GM12878 (cell line): ENCODE measurements at regions not wholly inside any gene's neighbourhood (a gene's known extent, or its start where the extent isn't known, plus 50 kb on each side); places are given as distances from the start of the nearest gene placed in this dataset.

Experiments
- ATAC-seq: fragments of 200-7000 bp; cut with Tn5 transposase; 3 replicates; pipeline ENCODE4 v1.9.1; 2020; ENCODE audit warnings: mild to moderate bottlenecking, moderate library complexity
- BruUV-seq: library from RNA; stranded (reverse); fragments of 400-500 nt; replicated peaks from 2 replicates; lab custom pipeline; 2021; lab: Mats Ljungman, UMichigan
- CTCF ChIA-PET: fragments of 300-600 bp; sonication (Branson Sonifier 250); formaldehyde crosslinking; extraction: SDS; loops from one replicate; lab custom pipeline; 2021; ENCODE audit warnings: inconsistent platforms; lab: Yijun Ruan, JAX
- POLR2A ChIA-PET: fragments of 350-600 bp; formaldehyde crosslinking; extraction: SDS; loops from one replicate; lab custom pipeline; 2021; ENCODE audit warnings: inconsistent platforms; lab: Charles Lee
- RAD21 ChIA-PET: fragments of 300-600 bp; sonication (Branson Sonifier 250); formaldehyde crosslinking; loops from one replicate; lab custom pipeline; 2023; ENCODE audit warnings: antibody characterized with exemption; ENCODE audit not compliant: unreplicated experiment; lab: Charles Lee
- SMC1A ChIA-PET: fragments of 300-600 bp; sonication (Branson Sonifier 250); formaldehyde crosslinking; loops from one replicate; lab custom pipeline; 2023; ENCODE audit not compliant: unreplicated experiment, uncharacterized antibody; lab: Charles Lee
- DNase-seq: peaks from one replicate; pipeline ENCODE4 v3.0.0-alpha.2; 2011; ENCODE audit warnings: low read depth, low spot score
- FAIRE-seq: peaks from 3 replicates; lab custom pipeline; 2011; peaks lifted over from hg19 to GRCh38; lab: Jason Lieb, UNC
- H2AFZ ChIP-seq: 2 replicates; pipeline ENCODE4 v1.6.0; 2011; ENCODE audit warnings: low read depth, low read length, control low read depth; ENCODE audit not compliant: control insufficient read depth
- H3K27ac ChIP-seq: 2 replicates; pipeline ENCODE4 v1.5.1; 2011; ENCODE audit warnings: control low read depth; ENCODE audit not compliant: control insufficient read depth, insufficient read depth
- H3K27me3 ChIP-seq, 2 experiments: replicated peaks in 1 of 2; 2 replicates each; pipeline versions ENCODE4 v1.6.0 to v1.6.1; 2011; ENCODE audit warnings: low read length in 1 of 2; ENCODE audit not compliant: control insufficient read depth in 2 of 2, insufficient read depth in 2 of 2
- H3K36me3 ChIP-seq, 2 experiments: 2 replicates each; pipeline ENCODE4 v1.5.1; 2011; ENCODE audit warnings: low read length in 1 of 2; ENCODE audit not compliant: control insufficient read depth in 2 of 2, insufficient read depth in 2 of 2
- H3K4me1 ChIP-seq: 2 replicates; pipeline ENCODE4 v1.6.1; 2011; ENCODE audit warnings: mild to moderate bottlenecking, low read length, moderate library complexity, mixed read lengths; ENCODE audit not compliant: control insufficient read depth, insufficient read depth
- H3K4me2 ChIP-seq: 2 replicates; pipeline ENCODE4 v1.6.0; 2011; ENCODE audit warnings: control low read depth; ENCODE audit not compliant: control insufficient read depth, insufficient read depth
- H3K4me3 ChIP-seq: fragments of 200-600 bp; sonication (generic); 2 replicates; pipeline ENCODE4 v1.5.1; 2016
- H3K79me2 ChIP-seq: 2 replicates; pipeline ENCODE4 v1.6.0; 2011; ENCODE audit warnings: low read length; ENCODE audit not compliant: control insufficient read depth, insufficient read depth
- H3K9ac ChIP-seq: 2 replicates; pipeline ENCODE4 v1.8.0; 2011; ENCODE audit warnings: low read length, control low read depth, mixed read lengths; ENCODE audit not compliant: control insufficient read depth, insufficient read depth
- H3K9me3 ChIP-seq: replicated peaks from 3 replicates; pipeline ENCODE4 v1.5.1; 2011; ENCODE audit warnings: mild to moderate bottlenecking, low read length; ENCODE audit not compliant: control insufficient read depth, insufficient read depth
- H4K20me1 ChIP-seq: 2 replicates; pipeline ENCODE4 v1.6.0; 2011; ENCODE audit not compliant: control insufficient read depth, insufficient read depth
- CEBPB ChIP-seq, 2 experiments: fragments of 150-350 bp in 1 of 2; IDR thresholded peaks; 2 replicates each; pipeline ENCODE4 v1.6.1; 2012 to 2014; ENCODE audit warnings: low read depth in 2 of 2, low read length in 2 of 2, borderline replicate concordance in 1 of 2, inconsistent platforms in 1 of 2
- CHD1 ChIP-seq: IDR thresholded peaks from 2 replicates; pipeline ENCODE4 v1.6.1; 2012; ENCODE audit warnings: low read depth, low read length, improper control_type of control experiment
- WGBS: methylation state at CpG from one replicate; pipeline ENCODE4 v1.1.6; 2016; ENCODE audit warnings: low lambda C conversion rate; ENCODE audit not compliant: insufficient replicate concordance, insufficient coverage; ENCODE audit errors: missing lambda C conversion rate; 5-methylcytosine and 5-hydroxymethylcytosine counted together
- in situ Hi-C: fragments of 300-500 bp; cut with MboI; formaldehyde crosslinking; loops from 9 replicates; pipeline ENCODE4 v1.14.3; 2018; ENCODE audit warnings: mixed read lengths
- intact Hi-C: fragments of 100-400 bp; cut with micrococcal nuclease; formaldehyde crosslinking; loops from one replicate; pipeline ENCODE4 v1.14.2; 2022; ENCODE audit not compliant: unreplicated experiment
- TF ChIP-seq, protein P1 (sequence below): fragments of 150-350 bp; IDR thresholded peaks from 2 replicates; pipeline ENCODE4 v1.6.1; 2016; ENCODE audit warnings: low read depth, low read length
- TF ChIP-seq, protein P2 (sequence below): IDR thresholded peaks from 2 replicates; pipeline ENCODE4 v1.6.1; 2011; ENCODE audit warnings: borderline replicate concordance, low read depth, mild to moderate bottlenecking, moderate library complexity, low read length; ENCODE audit not compliant: insufficient read depth, poor library complexity, severe bottlenecking

GRCh38 chrX:147738265-147738664 is 173.5 kb upstream of the FMR1 start:
- no peak for ATAC-seq

More at GRCh38 chrX:147738265-147738664, 173.5 kb upstream of the FMR1 start:
- Histone ChIP-seq H3K27me3 (no peaks in the 10 kb centered on the region), H3K4me1 (no peaks in the 10 kb centered on the region), H3K79me2 (no peaks in the 10 kb centered on the region), H3K4me2 (no peak overlapping the region), H3K4me3 (no peak overlapping the region), H4K20me1 (no peaks in the 10 kb centered on the region), H3K9ac (no peak overlapping the region), H3K27ac (no peak overlapping the region), H3K36me3 (no peaks in the 10 kb centered on the region), H3K9me3 (no peaks in the 10 kb centered on the region), H2AFZ (no peak overlapping the region)
- FAIRE-seq, result no peak
- in situ Hi-C loops, result no loop called here
- no peak for TF ChIP-seq CHD1
- TF ChIP-seq, protein P1, sequence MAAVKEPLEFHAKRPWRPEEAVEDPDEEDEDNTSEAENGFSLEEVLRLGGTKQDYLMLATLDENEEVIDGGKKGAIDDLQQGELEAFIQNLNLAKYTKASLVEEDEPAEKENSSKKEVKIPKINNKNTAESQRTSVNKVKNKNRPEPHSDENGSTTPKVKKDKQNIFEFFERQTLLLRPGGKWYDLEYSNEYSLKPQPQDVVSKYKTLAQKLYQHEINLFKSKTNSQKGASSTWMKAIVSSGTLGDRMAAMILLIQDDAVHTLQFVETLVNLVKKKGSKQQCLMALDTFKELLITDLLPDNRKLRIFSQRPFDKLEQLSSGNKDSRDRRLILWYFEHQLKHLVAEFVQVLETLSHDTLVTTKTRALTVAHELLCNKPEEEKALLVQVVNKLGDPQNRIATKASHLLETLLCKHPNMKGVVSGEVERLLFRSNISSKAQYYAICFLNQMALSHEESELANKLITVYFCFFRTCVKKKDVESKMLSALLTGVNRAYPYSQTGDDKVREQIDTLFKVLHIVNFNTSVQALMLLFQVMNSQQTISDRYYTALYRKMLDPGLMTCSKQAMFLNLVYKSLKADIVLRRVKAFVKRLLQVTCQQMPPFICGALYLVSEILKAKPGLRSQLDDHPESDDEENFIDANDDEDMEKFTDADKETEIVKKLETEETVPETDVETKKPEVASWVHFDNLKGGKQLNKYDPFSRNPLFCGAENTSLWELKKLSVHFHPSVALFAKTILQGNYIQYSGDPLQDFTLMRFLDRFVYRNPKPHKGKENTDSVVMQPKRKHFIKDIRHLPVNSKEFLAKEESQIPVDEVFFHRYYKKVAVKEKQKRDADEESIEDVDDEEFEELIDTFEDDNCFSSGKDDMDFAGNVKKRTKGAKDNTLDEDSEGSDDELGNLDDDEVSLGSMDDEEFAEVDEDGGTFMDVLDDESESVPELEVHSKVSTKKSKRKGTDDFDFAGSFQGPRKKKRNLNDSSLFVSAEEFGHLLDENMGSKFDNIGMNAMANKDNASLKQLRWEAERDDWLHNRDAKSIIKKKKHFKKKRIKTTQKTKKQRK, result no peak
- TF ChIP-seq CEBPB (IDR thresholded peaks at IDR 0.05; ENCODE audit: borderline replicate concordance in 1 of 2, low read depth in 2 of 2, low read length in 2 of 2), result no peak
- TF ChIP-seq, protein P2, sequence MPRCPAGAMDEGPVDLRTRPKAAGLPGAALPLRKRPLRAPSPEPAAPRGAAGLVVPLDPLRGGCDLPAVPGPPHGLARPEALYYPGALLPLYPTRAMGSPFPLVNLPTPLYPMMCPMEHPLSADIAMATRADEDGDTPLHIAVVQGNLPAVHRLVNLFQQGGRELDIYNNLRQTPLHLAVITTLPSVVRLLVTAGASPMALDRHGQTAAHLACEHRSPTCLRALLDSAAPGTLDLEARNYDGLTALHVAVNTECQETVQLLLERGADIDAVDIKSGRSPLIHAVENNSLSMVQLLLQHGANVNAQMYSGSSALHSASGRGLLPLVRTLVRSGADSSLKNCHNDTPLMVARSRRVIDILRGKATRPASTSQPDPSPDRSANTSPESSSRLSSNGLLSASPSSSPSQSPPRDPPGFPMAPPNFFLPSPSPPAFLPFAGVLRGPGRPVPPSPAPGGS, result no peak
- ChIA-PET POLR2A (no interaction called here), SMC1A (no interaction called here), RAD21 (no interaction called here), CTCF (no interaction called here)
- DNase-seq, result no peak
- intact Hi-C loops, result no loop called here
- no TSS peak for BruUV-seq
- 0% methylated on average over 3 of the region's 3 CpGs for WGBS
